Adrenal gland (tissue), 9 donors: ENCODE measurements at regions not wholly inside any gene's neighbourhood (a gene's known extent, or its start where the extent isn't known, plus 50 kb on each side); places are given as distances from the start of the nearest gene placed in this dataset.
"Not testable (repeated sequence)": the region's sequence is repeated elsewhere in the genome, so short reads cannot be mapped to it uniquely, and the experiment has no call there.

Experiments used
- DNase-seq, 7 donors: peaks; one replicate each; pipeline ENCODE4 v3.0.0-alpha.2; 2019 to 2020
- H3K27ac ChIP-seq, 5 donors: fragments of 200-600 bp; sonication (generic) in 4 of 5; 1 replicate in 3 of 5; 2 replicates in 2 of 5; pipeline versions ENCODE4 v1.5.1 to v1.8.0; 2016 to 2020; ENCODE audit warnings: mild to moderate bottlenecking in 1 of 5
- H3K27me3 ChIP-seq: fragments of 200-600 bp; 2 replicates; pipeline ENCODE4 v1.8.0; 2021
- H3K36me3 ChIP-seq, 2 donors: fragments of 200-600 bp; replicated peaks in 1 of 2; 1 replicate in 1 of 2; 2 replicates in 1 of 2; pipeline versions ENCODE4 v1.5.1 to v1.8.0; 2018 to 2022
- H3K4me1 ChIP-seq, 2 donors: fragments of 200-600 bp; replicated peaks in 1 of 2; 1 replicate in 1 of 2; 2 replicates in 1 of 2; pipeline versions ENCODE4 v1.5.1 to v1.8.0; 2018 to 2021
- H3K4me3 ChIP-seq, 4 donors: fragments of 200-600 bp; sonication (generic) in 3 of 4; one replicate each; pipeline ENCODE4 v1.5.1; 2016 to 2018
- H3K9me3 ChIP-seq, 3 donors: fragments of 200-600 bp; sonication (generic) in 1 of 3; replicated peaks in 1 of 3; 1 replicate in 2 of 3; 2 replicates in 1 of 3; pipeline versions ENCODE4 v1.5.1 to v1.8.0; 2016 to 2021
- POLR2A ChIP-seq, 2 donors: fragments of 450-650 bp; IDR thresholded peaks; one replicate each; pipeline ENCODE4 v1.6.1; 2017; ENCODE audit warnings: antibody characterized with exemption in 2 of 2, mild to moderate bottlenecking in 2 of 2, moderate library complexity in 1 of 2
- WGBS, 4 donors: extraction: QIAGEN DNeasy Blood & Tissue Kit in 2 of 4; methylation state at CpG; one replicate each; pipeline versions ENCODE4 v1.1.5 to v1.1.7; 2013 to 2017; 5-methylcytosine and 5-hydroxymethylcytosine counted together
- intact Hi-C, 2 donors: fragments of 100-400 bp; cut with DNase I; formaldehyde crosslinking; loops; one replicate each; pipeline versions ENCODE4 v1.14.1 to v1.15.0; 2022 to 2023
- TF ChIP-seq, protein P1 (sequence below), 6 experiments: fragments of 450-650 bp in 4 of 6; fragments of 200-600 bp in 2 of 6; sonication (generic) in 1 of 6; IDR thresholded peaks; 1 replicate in 5 of 6; 2 replicates in 1 of 6; pipeline versions ENCODE4 v1.5.1 to v1.8.0; 2016 to 2021; ENCODE audit warnings: antibody characterized with exemption in 6 of 6, mild to moderate bottlenecking in 2 of 6, moderate library complexity in 1 of 6
- donor health status: healthy with polysubstance abuse.
- donor health status: Bipolar disorder and iron deficiency.
- donor health status: DM: yes; HTN: yes; CAD: no.
- donor health status: DM: no; HTN: no; CAD: no.
- donor health status: DM: no; HTN: no; CAD: no.

DNA sequence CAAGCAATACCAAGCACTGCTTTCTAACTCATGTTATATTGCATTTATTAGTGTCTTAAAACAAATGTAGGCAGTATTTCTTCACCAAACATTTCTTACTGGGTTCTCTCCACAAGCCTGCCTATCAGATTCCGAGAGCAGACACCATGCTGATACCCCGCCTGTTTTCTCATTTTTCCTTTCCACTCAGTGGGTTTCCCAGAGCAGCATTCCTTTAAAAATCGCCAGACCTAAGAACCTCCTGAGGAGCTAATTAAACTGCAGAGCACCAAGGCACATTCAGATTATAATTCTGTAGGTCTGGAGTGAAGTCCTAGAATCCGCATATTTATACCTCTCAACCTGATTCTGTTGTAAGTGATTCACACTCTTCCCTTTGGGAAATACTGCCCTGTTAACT lies 405.6 kb downstream of the TNS1 start:
- no peaks in the 10 kb centered on the region for H3K4me1 ChIP-seq
- no peaks in the 10 kb centered on the region for H3K36me3 ChIP-seq
- H3K9me3 ChIP-seq: no peaks in the 10 kb centered on the region
- H3K27ac ChIP-seq: no peak overlapping the region
- intact Hi-C loops: no loop called here
- no peaks in the 10 kb centered on the region for H3K27me3 ChIP-seq
- no peak for TF ChIP-seq POLR2A (IDR thresholded peaks at IDR 0.05)
- TF ChIP-seq, protein P1, sequence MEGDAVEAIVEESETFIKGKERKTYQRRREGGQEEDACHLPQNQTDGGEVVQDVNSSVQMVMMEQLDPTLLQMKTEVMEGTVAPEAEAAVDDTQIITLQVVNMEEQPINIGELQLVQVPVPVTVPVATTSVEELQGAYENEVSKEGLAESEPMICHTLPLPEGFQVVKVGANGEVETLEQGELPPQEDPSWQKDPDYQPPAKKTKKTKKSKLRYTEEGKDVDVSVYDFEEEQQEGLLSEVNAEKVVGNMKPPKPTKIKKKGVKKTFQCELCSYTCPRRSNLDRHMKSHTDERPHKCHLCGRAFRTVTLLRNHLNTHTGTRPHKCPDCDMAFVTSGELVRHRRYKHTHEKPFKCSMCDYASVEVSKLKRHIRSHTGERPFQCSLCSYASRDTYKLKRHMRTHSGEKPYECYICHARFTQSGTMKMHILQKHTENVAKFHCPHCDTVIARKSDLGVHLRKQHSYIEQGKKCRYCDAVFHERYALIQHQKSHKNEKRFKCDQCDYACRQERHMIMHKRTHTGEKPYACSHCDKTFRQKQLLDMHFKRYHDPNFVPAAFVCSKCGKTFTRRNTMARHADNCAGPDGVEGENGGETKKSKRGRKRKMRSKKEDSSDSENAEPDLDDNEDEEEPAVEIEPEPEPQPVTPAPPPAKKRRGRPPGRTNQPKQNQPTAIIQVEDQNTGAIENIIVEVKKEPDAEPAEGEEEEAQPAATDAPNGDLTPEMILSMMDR (IDR thresholded peaks at IDR 0.05): no peak
- no peak overlapping the region for H3K4me3 ChIP-seq
- DNase-seq: no peak
- 82 to 89% (median 88%) methylated on average over 4 of the region's 4 CpGs for WGBS, 4 donors

DNA sequence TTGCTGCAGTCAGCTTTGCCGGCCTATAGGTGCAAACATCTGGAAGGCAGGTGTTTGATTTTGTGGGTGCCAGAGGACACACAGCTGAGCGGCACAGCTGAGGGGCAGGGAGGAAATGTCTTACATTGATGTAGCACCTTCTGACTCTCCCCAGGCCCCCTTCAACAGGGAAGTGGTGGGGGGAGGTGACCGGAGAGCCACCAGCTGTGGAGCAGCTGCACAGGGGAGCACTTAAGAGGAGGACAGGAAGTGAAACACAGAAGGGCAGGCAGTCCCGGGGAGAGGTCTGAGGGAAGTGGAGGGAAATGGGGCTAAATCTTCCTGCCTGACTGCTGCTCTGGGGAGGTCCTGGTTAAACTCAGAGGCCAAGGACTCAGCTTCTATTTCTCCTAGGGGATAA lies 409.1 kb downstream of the TNS1 start:
- H3K27me3 ChIP-seq: no peaks in the 10 kb centered on the region
- no peak overlapping the region for H3K27ac ChIP-seq
- no peaks in the 10 kb centered on the region for H3K4me1 ChIP-seq
- H3K36me3 ChIP-seq: no peaks in the 10 kb centered on the region
- WGBS, 4 donors: 61 to 78% (median 67%) methylated on average over 4 of the region's 4 CpGs
- intact Hi-C loops: no loop called here
- H3K9me3 ChIP-seq: no peaks in the 10 kb centered on the region
- DNase-seq: no peak
- TF ChIP-seq, protein P1 (IDR thresholded peaks at IDR 0.05): no peak
- TF ChIP-seq POLR2A (IDR thresholded peaks at IDR 0.05): no peak
- H3K4me3 ChIP-seq: no peak overlapping the region

DNA sequence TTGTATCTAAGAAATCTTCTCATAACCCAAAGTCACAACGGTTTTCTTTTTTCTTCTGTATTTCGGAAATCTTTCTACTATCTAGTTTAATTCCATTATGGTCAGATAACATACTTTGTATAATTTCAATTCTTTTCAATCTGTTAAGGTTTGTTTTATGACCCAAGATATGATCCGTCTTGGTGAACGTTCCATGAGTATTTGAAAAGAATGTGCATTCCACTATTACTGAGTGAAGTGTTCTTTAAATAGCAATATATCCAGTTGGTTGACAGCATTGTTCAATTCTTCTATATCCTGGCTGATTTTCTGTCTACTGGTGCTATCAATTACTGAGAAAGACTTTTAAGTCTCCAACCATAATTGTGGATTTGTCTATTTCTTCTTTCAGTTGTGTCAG lies 414.5 kb downstream of the TNS1 start:
- Histone ChIP-seq H3K4me3 (no peak overlapping the region), H3K27ac (no peak overlapping the region), H3K9me3 (no peaks in the 10 kb centered on the region), H3K36me3 (no peaks in the 10 kb centered on the region), H3K27me3 (no peaks in the 10 kb centered on the region), H3K4me1 (peaks cover 0 to 6% of the 10 kb centered on the region in 2 donors)
- intact Hi-C loops: no loop called here
- TF ChIP-seq, protein P1 (IDR thresholded peaks at IDR 0.05): no peak
- no peak for TF ChIP-seq POLR2A (IDR thresholded peaks at IDR 0.05)
- WGBS, 4 donors: 86 to 89% (median 87%) methylated on average over 4 of the region's 4 CpGs
- no peak for DNase-seq

DNA sequence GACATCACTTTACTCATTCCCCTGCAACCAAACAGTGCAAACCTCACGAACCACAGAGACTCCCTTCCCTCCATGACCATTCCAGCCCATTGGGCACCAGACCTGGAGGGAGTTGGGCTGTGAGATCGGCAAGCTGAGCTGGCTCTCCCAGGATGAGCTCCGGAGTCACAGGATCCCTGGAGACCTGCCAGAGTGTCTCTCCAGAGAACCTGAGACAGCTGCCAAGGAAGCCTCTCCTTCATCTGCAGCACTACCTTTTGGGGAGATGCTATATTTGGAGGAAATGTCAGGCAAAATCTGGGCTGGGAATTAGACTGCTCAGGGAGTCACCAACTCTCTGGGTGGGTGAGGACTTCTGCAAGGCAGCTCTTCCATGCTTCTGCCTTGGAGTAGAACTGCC lies 417.4 kb downstream of the TNS1 start:
- no peak for DNase-seq
- Histone ChIP-seq H3K4me3 (no peak overlapping the region), H3K27me3 (no peaks in the 10 kb centered on the region), H3K27ac (no peak overlapping the region), H3K9me3 (no peaks in the 10 kb centered on the region), H3K4me1 (peaks cover 0 to 6% of the 10 kb centered on the region in 2 donors), H3K36me3 (no peaks in the 10 kb centered on the region)
- 69 to 76% (median 73%) methylated on average over 3 of the region's 3 CpGs for WGBS, 4 donors
- TF ChIP-seq, protein P1 (IDR thresholded peaks at IDR 0.05): no peak
- no peak for TF ChIP-seq POLR2A (IDR thresholded peaks at IDR 0.05)
- intact Hi-C loops: no loop called here

DNA sequence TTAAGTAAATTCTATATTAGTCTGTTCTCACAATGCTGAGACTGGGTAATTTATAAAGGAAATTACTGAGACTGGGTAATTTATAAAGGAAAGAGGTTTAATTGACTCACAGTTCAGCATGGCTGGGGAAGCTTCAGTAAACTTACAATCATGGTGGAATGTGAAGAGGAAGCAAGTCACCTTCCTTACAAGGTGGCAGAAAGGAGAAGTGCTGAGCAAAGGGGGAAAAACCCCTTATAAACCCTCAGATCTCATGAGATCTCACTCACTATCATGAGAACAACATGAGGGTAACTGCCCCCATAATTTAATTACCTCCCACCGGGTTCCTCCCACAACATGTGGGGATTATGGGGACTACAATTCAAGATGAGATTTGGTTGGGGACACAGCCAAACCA lies 422.4 kb downstream of the TNS1 start:
- H3K4me3 ChIP-seq, H3K27me3 ChIP-seq, intact Hi-C loops, H3K9me3 ChIP-seq, DNase-seq, H3K27ac ChIP-seq, H3K4me1 ChIP-seq, H3K36me3 ChIP-seq: not testable (repeated sequence)
- 65 to 88% (median 82%) methylated on average over 1 of the region's 1 CpG for WGBS, 4 donors
